Retinal pigment epithelial cell (primary cell): ENCODE measurements at regions not wholly inside any gene's neighbourhood (a gene's known extent, or its start where the extent isn't known, plus 50 kb on each side); places are given as distances from the start of the nearest gene placed in this dataset.

Experiments
- DNase-seq: peaks from one replicate; pipeline ENCODE4 v3.0.0-alpha.2; 2010; ENCODE audit warnings: low read depth
- H3K4me3 ChIP-seq: 2 replicates; pipeline ENCODE4 v1.5.1; 2011; ENCODE audit warnings: mild to moderate bottlenecking, low read length, control low read depth, moderate library complexity
- TF ChIP-seq, protein P1 (sequence below): conservative IDR thresholded peaks from 2 replicates; pipeline ENCODE4 v1.5.1; 2011; ENCODE audit warnings: low read depth, low read length, control low read depth, inconsistent platforms

DNA sequence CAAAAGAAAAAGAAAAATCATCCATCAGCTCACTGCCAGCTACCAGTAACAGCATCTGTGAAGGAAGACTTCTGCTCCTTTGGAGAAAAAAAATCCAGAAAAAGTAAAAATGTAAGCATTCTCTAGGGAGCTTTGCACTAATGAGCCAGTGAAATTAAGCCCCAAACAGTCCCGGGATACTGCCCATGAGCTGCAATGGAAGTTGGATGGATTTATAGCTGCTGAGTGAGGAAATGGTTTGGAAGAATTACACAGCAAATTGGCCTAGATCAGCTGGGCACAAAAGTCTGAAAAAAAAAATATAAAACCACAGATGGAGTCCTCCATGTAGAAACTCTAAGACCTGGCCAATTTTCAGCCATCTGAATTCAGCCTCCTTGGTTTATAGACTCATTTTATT is 462.9 kb upstream of the USP15 start:
- TF ChIP-seq, protein P1, sequence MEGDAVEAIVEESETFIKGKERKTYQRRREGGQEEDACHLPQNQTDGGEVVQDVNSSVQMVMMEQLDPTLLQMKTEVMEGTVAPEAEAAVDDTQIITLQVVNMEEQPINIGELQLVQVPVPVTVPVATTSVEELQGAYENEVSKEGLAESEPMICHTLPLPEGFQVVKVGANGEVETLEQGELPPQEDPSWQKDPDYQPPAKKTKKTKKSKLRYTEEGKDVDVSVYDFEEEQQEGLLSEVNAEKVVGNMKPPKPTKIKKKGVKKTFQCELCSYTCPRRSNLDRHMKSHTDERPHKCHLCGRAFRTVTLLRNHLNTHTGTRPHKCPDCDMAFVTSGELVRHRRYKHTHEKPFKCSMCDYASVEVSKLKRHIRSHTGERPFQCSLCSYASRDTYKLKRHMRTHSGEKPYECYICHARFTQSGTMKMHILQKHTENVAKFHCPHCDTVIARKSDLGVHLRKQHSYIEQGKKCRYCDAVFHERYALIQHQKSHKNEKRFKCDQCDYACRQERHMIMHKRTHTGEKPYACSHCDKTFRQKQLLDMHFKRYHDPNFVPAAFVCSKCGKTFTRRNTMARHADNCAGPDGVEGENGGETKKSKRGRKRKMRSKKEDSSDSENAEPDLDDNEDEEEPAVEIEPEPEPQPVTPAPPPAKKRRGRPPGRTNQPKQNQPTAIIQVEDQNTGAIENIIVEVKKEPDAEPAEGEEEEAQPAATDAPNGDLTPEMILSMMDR: no peak
- no peak for DNase-seq
- H3K4me3 ChIP-seq: no peak overlapping the region

DNA sequence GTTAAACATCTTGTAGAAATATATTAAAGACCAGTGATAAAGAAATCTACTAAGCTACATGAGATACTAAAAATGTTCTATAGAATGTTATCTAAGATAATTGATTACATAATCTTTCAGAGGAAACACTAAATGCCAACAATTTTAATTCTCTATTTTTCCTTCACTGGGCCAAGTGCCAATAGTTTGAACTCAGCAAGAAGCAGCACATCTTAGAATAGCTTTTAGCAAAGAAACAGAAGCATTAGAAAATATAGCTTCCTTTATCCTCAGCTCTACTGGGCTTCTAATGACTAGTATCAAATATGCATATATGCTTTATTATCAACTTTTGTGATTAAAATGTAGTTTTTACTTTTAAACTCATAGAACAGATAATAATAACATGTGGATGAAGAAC is 461.4 kb upstream of the USP15 start:
- no peak overlapping the region for H3K4me3 ChIP-seq
- DNase-seq: no peak
- TF ChIP-seq, protein P1: no peak

DNA sequence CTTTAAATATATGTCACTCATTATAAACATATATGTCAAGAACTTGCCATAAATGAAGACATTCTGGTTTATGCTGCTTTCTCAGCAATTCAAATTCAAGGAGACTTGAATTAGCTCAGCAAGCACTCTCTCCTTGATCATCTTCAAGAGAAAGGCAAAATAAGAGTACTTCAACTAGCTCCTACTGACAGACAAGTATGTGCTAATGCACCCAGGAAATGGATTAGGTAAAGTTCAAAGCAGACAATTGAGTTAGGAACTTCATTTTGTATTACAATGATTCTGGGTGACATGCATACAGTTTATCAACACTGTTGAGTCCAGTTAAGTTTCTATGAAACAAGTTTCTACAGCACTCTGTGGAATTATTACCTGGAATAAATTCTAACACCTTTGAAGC is 455.9 kb upstream of the USP15 start:
- H3K4me3 ChIP-seq: no peak overlapping the region
- TF ChIP-seq, protein P1: no peak
- DNase-seq: no peak

DNA sequence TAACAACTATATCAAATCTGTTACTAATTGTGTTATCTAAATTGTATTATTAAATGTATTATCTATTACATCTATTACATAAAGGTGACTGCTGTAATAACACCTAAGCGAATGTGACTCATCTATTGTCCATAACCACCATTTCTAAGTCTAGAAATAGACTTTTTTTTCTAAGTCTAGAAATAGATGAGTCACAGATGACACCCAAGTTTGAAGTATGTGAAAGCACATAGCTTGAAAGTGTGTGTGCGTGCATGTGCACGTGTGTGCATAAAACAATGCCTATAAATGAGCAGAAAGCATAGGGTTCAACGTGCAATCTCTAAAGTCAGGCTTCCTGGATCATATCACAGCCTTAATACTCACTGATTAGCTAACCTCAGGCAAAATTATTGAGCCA is 451.3 kb upstream of the USP15 start:
- DNase-seq: no peak
- TF ChIP-seq, protein P1: no peak
- H3K4me3 ChIP-seq: no peak overlapping the region

DNA sequence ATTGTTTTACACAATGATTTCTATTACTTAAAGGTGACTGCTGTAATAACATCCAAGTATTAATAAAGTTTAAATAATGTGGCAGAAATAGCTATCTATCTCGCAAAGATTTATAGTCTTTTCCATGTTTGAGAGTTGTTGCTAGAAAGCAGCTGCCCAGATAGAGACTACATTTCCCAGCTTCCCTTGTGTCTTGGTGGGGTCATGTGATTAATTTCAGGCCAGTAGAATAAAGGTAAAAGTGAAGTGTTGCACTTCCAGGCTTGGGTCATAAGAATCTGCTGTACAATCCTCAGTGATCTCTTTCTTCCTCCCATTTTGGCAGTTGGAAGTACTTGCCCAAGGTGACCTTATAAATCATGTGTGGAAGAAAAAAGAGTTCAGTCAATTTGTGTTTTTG is 449.7 kb upstream of the USP15 start:
- no peak overlapping the region for H3K4me3 ChIP-seq
- TF ChIP-seq, protein P1: no peak
- DNase-seq: no peak

DNA sequence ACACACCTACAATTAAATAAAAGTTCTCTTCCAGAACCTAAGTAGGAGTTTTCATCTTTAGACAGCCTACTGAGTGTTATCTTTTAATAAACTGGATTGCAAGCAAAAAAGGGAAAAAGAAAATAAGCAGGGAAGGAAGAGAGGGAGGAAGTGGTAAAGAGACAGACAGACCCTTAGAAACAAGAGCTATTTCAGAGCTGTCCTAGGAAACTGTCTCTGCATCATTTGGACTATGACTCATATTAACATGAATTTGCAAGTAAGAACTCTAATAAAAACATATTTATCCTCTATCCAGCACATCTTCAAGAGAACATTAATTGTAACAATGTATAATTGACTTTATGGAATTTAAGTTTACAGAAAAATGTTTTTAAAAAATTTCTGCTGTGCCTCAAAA is 438.8 kb upstream of the USP15 start:
- TF ChIP-seq, protein P1: no peak
- H3K4me3 ChIP-seq: no peak overlapping the region
- DNase-seq: no peak

GRCh38 chr12:61823102-61823501 is 437.1 kb upstream of the USP15 start:
- TF ChIP-seq, protein P1: no peak
- no peak overlapping the region for H3K4me3 ChIP-seq
- DNase-seq: no peak
